ENCODE measurements at regions not wholly inside any gene's neighbourhood (a gene's known extent, or its start where the extent isn't known, plus 50 kb on each side); places are given as distances from the start of the nearest gene placed in this dataset.

GRCh38 chr6:23633996-23634395 is 492.0 kb upstream of the NRSN1 start:
- DNase-seq (ENCODE audit: low read depth): no peak

DNA sequence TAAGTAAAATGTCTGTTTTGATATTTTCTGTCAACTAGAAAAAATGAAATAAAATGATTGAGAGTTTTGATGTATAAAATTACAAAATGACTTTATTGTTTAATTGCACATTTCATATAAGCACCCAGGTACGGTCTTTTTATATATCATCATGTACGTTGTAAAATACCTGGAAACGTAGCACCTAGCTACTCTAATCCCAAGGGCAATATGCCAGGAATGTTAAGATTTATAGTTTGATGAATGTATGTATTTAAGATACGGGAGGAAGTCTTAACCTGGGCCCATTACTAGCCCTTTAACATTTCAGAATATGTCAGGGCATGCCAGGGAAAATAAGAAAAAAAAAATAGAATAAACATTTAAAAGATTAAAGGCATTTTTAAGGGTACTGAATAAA is 490.9 kb upstream of the NRSN1 start:
- no peak overlapping the region for H3K4me3 ChIP-seq (replicated peaks; ENCODE audit: low read depth, low read length)
- TF ChIP-seq, protein P1, sequence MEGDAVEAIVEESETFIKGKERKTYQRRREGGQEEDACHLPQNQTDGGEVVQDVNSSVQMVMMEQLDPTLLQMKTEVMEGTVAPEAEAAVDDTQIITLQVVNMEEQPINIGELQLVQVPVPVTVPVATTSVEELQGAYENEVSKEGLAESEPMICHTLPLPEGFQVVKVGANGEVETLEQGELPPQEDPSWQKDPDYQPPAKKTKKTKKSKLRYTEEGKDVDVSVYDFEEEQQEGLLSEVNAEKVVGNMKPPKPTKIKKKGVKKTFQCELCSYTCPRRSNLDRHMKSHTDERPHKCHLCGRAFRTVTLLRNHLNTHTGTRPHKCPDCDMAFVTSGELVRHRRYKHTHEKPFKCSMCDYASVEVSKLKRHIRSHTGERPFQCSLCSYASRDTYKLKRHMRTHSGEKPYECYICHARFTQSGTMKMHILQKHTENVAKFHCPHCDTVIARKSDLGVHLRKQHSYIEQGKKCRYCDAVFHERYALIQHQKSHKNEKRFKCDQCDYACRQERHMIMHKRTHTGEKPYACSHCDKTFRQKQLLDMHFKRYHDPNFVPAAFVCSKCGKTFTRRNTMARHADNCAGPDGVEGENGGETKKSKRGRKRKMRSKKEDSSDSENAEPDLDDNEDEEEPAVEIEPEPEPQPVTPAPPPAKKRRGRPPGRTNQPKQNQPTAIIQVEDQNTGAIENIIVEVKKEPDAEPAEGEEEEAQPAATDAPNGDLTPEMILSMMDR (IDR thresholded peaks at IDR 0.05; ENCODE audit: low read length, missing control alignments): no peak
- DNase-seq (ENCODE audit: low read depth): no peak

More at GRCh38 chr6:23633996-23634395, 492.0 kb upstream of the NRSN1 start:
- TF ChIP-seq, protein P1 (IDR thresholded peaks at IDR 0.05; ENCODE audit: low read length, missing control alignments): no peak
- no peak overlapping the region for H3K4me3 ChIP-seq (replicated peaks; ENCODE audit: low read depth, low read length)

DNA sequence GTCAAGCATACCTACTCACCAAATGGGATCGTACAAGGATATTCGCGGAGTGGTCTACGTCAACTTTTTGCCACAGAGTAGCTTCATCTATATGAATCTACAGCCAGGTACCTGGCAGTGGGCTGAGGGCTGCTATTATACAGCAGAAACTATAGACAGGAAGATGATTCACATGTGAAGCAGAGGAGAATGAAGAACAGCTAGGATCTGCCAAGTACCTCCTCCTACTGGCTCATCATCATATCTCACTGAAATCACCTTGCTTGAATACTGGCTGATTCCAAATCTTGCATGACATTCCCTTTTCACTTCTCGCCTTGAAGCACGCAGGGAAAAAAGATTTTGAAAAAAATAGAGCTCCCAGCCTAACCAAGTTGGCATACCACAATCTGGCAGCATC is 488.7 kb upstream of the NRSN1 start:
- no peak overlapping the region for H3K4me3 ChIP-seq (replicated peaks; ENCODE audit: low read depth, low read length)
- no peak for DNase-seq (ENCODE audit: low read depth)
- TF ChIP-seq, protein P1 (IDR thresholded peaks at IDR 0.05; ENCODE audit: low read length, missing control alignments): no peak

- TF ChIP-seq, protein P1 (IDR thresholded peaks at IDR 0.05; ENCODE audit: low read length, missing control alignments): no peak
- no peak for DNase-seq (ENCODE audit: low read depth)
These were observed 483.2 kb upstream of the NRSN1 start for GRCh38 chr6:23642849-23643248.

GRCh38 chr6:23647045-23647444 is 479.0 kb upstream of the NRSN1 start:
- no peak for DNase-seq (ENCODE audit: low read depth)
- TF ChIP-seq, protein P1 (IDR thresholded peaks at IDR 0.05; ENCODE audit: low read length, missing control alignments): no peak
- no peak overlapping the region for H3K4me3 ChIP-seq (replicated peaks; ENCODE audit: low read depth, low read length)

More at GRCh38 chr6:23642849-23643248, 483.2 kb upstream of the NRSN1 start:
- H3K4me3 ChIP-seq (replicated peaks; ENCODE audit: low read depth, low read length): no peak overlapping the region

DNA sequence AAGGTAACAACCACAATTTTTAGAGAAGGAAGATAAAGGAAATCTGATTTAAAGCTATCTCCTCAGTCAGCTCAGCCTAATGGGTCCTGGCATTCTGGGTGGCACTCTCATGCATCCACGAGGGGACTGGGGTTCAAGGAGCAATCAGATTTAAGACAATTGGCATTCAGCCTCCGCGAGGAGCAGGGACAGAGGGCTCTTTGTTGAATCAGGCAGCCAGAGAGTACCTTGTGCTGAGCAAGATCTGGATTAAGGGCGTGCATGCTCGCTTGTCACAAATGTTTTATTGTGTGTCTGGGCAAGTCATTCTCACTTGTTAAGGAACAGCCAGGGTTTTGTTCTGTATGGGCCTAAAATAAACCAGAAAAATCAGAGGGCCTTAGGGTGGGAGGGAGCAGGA is 475.3 kb upstream of the NRSN1 start:
- TF ChIP-seq, protein P1 (IDR thresholded peaks at IDR 0.05; ENCODE audit: low read length, missing control alignments): no peak
- no peak for DNase-seq (ENCODE audit: low read depth)
- H3K4me3 ChIP-seq (replicated peaks; ENCODE audit: low read depth, low read length): no peak overlapping the region

DNA sequence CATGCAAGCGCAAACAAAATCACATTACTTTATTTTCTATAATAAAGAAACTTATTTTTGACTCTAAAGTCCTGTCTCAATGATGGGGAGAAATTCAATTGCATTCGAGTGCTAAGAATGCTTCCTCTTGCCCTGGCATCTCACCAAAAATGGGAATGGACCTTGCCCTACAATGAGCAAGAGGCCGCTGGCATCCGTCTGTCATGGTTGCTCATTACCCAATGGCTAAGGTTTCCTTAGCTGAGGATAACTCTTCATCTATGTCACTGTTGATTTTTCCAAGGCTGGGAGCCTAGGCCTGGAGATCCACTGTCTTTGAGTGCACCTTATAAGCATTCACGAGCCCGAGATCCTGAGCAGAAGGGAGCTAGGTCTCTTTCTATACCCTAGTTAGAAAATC is 471.3 kb upstream of the NRSN1 start:
- TF ChIP-seq, protein P1 (IDR thresholded peaks at IDR 0.05; ENCODE audit: low read length, missing control alignments): no peak
- H3K4me3 ChIP-seq (replicated peaks; ENCODE audit: low read depth, low read length): no peak overlapping the region
- no peak for DNase-seq (ENCODE audit: low read depth)

Data from fibroblast of pulmonary artery (primary cell).